Rectal smooth muscle tissue (tissue), 1 donor: ENCODE measurements at regions not wholly inside any gene's neighbourhood (a gene's known extent, or its start where the extent isn't known, plus 50 kb on each side); places are given as distances from the start of the nearest gene placed in this dataset.
"Not testable (repeated sequence)": the region's sequence is repeated elsewhere in the genome, so short reads cannot be mapped to it uniquely, and the experiment has no call there.

Experiments used
- H3K27ac ChIP-seq: one replicate; pipeline ENCODE4 v1.7.0; 2013; ENCODE audit warnings: low read depth, low read length, inconsistent platforms
- H3K27me3 ChIP-seq: one replicate; pipeline ENCODE4 v1.7.0; 2013; ENCODE audit warnings: low read length; ENCODE audit not compliant: control insufficient read depth, insufficient read depth
- H3K36me3 ChIP-seq: one replicate; pipeline ENCODE4 v1.7.0; 2013; ENCODE audit warnings: low read length; ENCODE audit not compliant: control insufficient read depth, insufficient read depth
- H3K4me1 ChIP-seq: one replicate; pipeline ENCODE4 v1.7.0; 2013; ENCODE audit warnings: low read length; ENCODE audit not compliant: control insufficient read depth, insufficient read depth
- H3K4me3 ChIP-seq: one replicate; pipeline ENCODE4 v1.7.0; 2013; ENCODE audit warnings: low read length
- H3K9ac ChIP-seq: one replicate; pipeline ENCODE4 v1.7.0; 2013; ENCODE audit warnings: low read length

GRCh38 chr6:149138699-149139294 is 178.7 kb upstream of the TAB2 start:
- Histone ChIP-seq H3K27me3 (no peaks in the 10 kb centered on the region), H3K36me3 (no peaks in the 10 kb centered on the region)

GRCh38 chr6:149139782-149140136 is 177.8 kb upstream of the TAB2 start:
- Histone ChIP-seq H3K4me1 (no peaks in the 10 kb centered on the region), H3K27me3 (no peaks in the 10 kb centered on the region), H3K36me3 (no peaks in the 10 kb centered on the region), H3K9ac (no peak overlapping the region), H3K27ac (no peak overlapping the region), H3K4me3 (no peak overlapping the region)

More at GRCh38 chr6:149138699-149139294, 178.7 kb upstream of the TAB2 start:
- Histone ChIP-seq H3K27ac (no peak overlapping the region), H3K9ac (no peak overlapping the region), H3K4me1 (no peaks in the 10 kb centered on the region), H3K4me3 (no peak overlapping the region)

GRCh38 chr6:149140137-149140909 is 177.2 kb upstream of the TAB2 start:
- Histone ChIP-seq H3K4me3 (no peak overlapping the region), H3K4me1 (no peaks in the 10 kb centered on the region), H3K36me3 (no peaks in the 10 kb centered on the region), H3K27ac (no peak overlapping the region), H3K9ac (no peak overlapping the region), H3K27me3 (no peaks in the 10 kb centered on the region)

- no peak overlapping the region for H3K4me3 ChIP-seq
These were observed 176.6 kb upstream of the TAB2 start for GRCh38 chr6:149140910-149141290.

GRCh38 chr6:149142924-149143429 is 174.5 kb upstream of the TAB2 start:
- H3K4me1 ChIP-seq: no peaks in the 10 kb centered on the region

More at GRCh38 chr6:149140910-149141290, 176.6 kb upstream of the TAB2 start:
- no peak overlapping the region for H3K27ac ChIP-seq
- no peaks in the 10 kb centered on the region for H3K27me3 ChIP-seq
- no peaks in the 10 kb centered on the region for H3K36me3 ChIP-seq
- no peak overlapping the region for H3K9ac ChIP-seq
- no peaks in the 10 kb centered on the region for H3K4me1 ChIP-seq

GRCh38 chr6:149145800-149146199 is 171.7 kb upstream of the TAB2 start:
- not testable (repeated sequence) for H3K9ac ChIP-seq, H3K27ac ChIP-seq, H3K4me3 ChIP-seq, H3K4me1 ChIP-seq, H3K36me3 ChIP-seq, H3K27me3 ChIP-seq

More at GRCh38 chr6:149142924-149143429, 174.5 kb upstream of the TAB2 start:
- no peaks in the 10 kb centered on the region for H3K27me3 ChIP-seq
- no peak overlapping the region for H3K9ac ChIP-seq
- no peaks in the 10 kb centered on the region for H3K36me3 ChIP-seq
- H3K27ac ChIP-seq: no peak overlapping the region
- no peak overlapping the region for H3K4me3 ChIP-seq

GRCh38 chr6:149147195-149147594 is 170.3 kb upstream of the TAB2 start:
- Histone ChIP-seq H3K4me3 (no peak overlapping the region), H3K4me1 (no peaks in the 10 kb centered on the region), H3K27me3 (no peaks in the 10 kb centered on the region), H3K9ac (no peak overlapping the region), H3K36me3 (no peaks in the 10 kb centered on the region), H3K27ac (no peak overlapping the region)

GRCh38 chr6:149147938-149148718 is 169.4 kb upstream of the TAB2 start:
- H3K36me3 ChIP-seq: no peaks in the 10 kb centered on the region
- H3K27ac ChIP-seq: no peak overlapping the region
- no peak overlapping the region for H3K9ac ChIP-seq
- no peaks in the 10 kb centered on the region for H3K4me1 ChIP-seq
- no peaks in the 10 kb centered on the region for H3K27me3 ChIP-seq
- no peak overlapping the region for H3K4me3 ChIP-seq

- Histone ChIP-seq H3K4me3 (no peak overlapping the region), H3K27ac (no peak overlapping the region), H3K9ac (no peak overlapping the region), H3K4me1 (no peaks in the 10 kb centered on the region), H3K27me3 (no peaks in the 10 kb centered on the region), H3K36me3 (no peaks in the 10 kb centered on the region)
These were observed 167.9 kb upstream of the TAB2 start for GRCh38 chr6:149149653-149150052.

GRCh38 chr6:149150301-149150700 is 167.2 kb upstream of the TAB2 start:
- no peaks in the 10 kb centered on the region for H3K4me1 ChIP-seq
- H3K27me3 ChIP-seq: no peaks in the 10 kb centered on the region
- no peak overlapping the region for H3K4me3 ChIP-seq
- H3K9ac ChIP-seq: no peak overlapping the region
- H3K36me3 ChIP-seq: no peaks in the 10 kb centered on the region
- H3K27ac ChIP-seq: no peak overlapping the region

- H3K27me3 ChIP-seq: no peaks in the 10 kb centered on the region
- no peak overlapping the region for H3K9ac ChIP-seq
- no peaks in the 10 kb centered on the region for H3K4me1 ChIP-seq
- no peak overlapping the region for H3K27ac ChIP-seq
- no peaks in the 10 kb centered on the region for H3K36me3 ChIP-seq
- H3K4me3 ChIP-seq: no peak overlapping the region
These were observed 166.6 kb upstream of the TAB2 start for GRCh38 chr6:149150801-149151398.

GRCh38 chr6:149152521-149152920 is 165.0 kb upstream of the TAB2 start:
- Histone ChIP-seq H3K36me3 (no peaks in the 10 kb centered on the region), H3K27me3 (no peaks in the 10 kb centered on the region), H3K27ac (no peak overlapping the region), H3K4me3 (no peak overlapping the region), H3K4me1 (no peaks in the 10 kb centered on the region), H3K9ac (no peak overlapping the region)
